GM18907 (cell line): ENCODE measurements at regions not wholly inside any gene's neighbourhood (a gene's known extent, or its start where the extent isn't known, plus 50 kb on each side); places are given as distances from the start of the nearest gene placed in this dataset.
"Not testable (repeated sequence)": the region's sequence is repeated elsewhere in the genome, so short reads cannot be mapped to it uniquely, and the experiment has no call there.

Experiments used
- ATAC-seq: cut with Tn5 transposase; IDR thresholded peaks from one replicate; pipeline ENCODE4 v1.9.1; 2021; ENCODE audit warnings: mild to moderate bottlenecking, moderate library complexity; ENCODE audit not compliant: unreplicated experiment

DNA sequence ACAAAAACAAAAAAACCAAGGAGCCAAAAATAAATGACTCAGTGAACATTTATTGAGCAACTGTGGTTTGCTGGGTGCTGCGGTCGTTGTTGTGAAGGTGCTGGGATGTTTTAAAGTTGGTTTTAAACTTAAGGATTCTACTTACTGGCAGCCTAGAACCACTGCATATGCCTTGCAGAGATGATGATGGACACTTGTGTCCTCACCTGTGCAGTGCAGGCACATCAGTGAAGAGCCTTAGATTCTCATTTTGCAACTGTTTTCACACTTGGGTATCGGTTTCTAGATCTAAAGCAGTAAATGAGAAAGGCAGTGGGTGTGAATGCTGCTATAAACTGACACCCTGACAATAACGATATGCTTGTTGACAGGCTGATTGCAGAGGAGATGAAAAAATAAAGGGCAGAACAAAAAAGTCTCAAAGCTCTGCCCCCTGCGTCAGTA, 68.8 kb downstream of the UTRN start:
- ATAC-seq, result no peak

DNA sequence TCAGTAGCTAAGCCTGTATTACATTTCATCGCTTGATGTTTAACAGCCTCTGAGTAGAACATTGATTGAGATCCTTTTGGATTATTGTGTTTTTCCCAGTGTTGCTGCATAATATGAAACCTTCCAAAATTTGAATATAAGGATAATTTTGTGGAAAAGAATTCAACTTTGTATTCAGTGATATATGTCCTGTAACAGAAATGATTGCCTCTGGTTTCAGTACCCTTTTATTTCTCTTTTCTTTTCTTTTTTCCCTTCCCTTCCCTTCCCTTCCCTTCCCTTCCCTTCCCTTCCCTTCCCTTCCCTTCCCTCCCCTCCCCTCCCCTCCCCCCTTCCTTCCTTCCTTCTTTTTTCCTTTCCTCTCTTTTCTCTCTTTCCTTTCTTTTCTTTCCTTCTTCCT, 74.6 kb downstream of the UTRN start:
- ATAC-seq, result no peak

DNA sequence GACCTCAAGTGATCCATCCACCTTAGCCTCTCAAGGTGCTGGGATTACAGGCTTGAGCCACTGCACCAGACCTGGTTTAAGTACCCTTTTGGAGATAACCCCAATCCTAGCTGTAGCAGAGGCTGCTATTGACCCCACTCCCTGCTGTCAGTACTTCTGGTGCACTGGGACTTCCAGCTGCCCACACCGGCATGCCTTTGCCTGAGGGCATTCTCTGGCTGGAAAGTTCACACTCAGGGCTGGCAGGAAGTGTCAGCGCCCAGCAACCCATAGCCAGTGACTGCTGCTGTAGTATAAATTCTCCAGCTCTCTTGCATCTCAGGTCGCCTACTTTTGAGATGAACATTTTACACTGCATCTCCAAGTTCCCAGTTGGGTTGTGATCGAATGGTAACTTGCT, 75.3 kb downstream of the UTRN start:
- ATAC-seq, result no peak

DNA sequence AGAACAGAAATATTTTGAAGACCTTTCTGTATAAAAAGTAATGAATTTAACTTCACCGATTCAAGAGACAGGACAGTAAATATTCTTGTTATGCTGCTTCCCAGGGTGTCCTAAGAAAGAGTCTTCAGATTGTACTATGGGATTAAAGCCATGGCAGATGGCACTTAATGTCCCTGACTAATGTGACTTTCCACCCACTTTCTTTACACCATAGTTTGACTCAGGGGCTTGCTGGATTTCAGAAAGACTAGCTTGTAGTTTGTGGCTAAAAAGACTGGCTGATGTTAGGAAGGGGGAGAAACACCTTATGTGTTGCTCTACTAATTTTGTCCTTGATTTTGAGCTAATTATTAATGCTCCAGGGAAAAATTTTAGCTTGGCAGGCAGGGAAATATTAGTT, 75.9 kb downstream of the UTRN start:
- ATAC-seq, result no peak

DNA sequence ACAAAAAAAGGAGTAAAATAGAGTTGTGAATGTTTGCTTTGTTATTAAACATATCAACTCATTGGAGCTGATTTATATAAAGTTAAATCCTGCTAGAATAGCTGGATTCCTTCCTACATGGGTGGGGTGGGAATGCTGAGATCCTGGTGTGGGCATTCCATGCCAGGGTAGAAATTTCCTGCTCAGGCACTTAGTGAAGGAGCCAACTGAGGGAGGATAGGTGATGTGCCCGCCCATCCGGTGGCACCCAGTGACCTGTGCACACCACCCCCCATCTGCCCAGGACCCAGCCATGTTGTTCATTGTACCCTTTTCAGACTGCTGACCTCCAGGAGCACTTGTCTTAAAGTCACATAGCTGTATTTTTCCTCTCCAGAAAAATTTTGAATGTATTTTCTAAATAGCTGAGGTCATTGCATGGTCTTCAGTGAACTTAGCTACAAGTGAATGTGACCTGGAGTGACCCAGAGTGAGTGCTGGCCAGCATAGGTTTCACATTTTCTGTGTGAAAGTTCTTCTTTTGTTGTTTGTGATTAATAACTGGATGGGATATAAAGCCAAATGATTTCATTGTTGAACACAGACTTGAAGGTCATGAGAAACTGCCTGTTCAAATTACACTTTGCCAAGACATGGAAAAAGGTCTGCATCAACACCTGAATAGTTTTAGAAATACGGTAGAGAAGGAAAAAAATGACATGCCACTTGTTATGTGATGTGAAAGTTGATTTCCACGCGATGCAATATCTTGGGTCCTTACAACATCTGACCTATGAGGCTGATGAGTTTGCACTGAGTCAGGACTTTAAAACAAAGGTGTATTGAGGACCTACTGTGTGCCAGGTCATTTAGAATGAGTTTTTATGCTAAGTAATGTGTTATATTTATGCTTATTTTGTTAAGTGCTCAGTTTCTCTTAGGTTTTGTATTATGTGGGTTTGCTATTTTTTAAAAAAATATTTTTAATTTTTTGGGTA, 77.2 kb downstream of the UTRN start:
- no peak for ATAC-seq

DNA sequence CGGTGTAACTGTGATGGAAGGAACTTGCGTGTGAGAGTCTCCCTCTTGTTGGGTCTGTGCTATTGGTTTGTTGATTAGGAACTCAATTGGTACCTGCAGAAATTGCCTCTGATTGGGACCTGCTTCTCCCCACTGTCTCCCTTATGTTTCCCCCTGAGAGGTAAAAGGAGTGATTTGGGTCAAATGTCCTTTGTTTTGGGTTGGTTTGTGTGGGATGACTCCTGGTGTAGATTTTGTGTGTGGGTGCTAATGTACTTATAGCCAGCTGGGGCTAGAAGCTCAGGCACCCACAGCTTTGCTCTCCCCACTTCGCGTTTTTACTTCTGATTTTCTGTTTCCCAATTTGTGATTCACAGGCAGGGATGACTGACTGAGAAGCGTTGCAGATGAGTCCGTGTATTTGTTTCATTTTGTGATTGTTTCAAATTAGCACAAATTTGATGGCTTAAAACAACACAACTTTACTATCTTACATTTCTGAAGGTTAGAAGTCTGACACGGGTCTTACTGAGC, 79.1 kb downstream of the UTRN start:
- no peak for ATAC-seq

DNA sequence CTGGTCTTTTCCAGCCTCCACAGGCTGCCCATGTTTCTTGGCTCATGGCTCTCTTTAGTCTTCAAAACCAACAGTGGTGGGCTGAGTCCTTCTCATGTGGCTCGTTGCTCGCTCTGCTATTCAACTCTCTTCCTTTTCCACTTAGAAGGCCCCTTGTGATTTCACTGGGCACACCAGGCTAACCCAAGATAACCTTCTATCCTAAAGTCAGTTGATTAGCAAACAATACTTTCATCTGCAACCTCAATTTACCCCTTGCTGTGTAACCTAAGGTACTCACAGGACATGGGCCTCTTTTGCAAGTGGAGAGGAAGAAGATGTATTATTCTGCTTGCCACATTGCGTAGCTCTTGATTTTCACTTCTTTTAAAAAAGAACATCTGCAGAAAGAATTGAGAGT, 79.6 kb downstream of the UTRN start:
- no peak for ATAC-seq

DNA sequence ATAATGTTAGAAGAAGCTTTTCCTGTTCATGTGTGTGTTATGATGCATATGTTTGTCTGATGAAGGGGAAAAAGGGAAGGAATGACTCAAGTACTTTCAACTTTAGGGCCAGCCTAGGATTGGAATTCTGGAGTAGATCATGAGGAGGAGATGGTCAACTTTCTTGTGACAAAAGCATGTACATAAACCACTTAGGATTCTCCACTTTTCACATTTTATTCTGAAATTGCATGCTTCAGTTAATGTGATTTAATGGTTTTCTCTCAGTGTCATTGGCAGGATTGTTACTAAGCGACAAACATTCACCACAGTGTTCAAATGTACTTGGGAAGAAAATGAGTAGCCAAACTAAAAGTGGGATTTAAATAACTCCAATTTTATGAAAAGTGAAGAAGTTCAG, 80.1 kb downstream of the UTRN start:
- no peak for ATAC-seq

DNA sequence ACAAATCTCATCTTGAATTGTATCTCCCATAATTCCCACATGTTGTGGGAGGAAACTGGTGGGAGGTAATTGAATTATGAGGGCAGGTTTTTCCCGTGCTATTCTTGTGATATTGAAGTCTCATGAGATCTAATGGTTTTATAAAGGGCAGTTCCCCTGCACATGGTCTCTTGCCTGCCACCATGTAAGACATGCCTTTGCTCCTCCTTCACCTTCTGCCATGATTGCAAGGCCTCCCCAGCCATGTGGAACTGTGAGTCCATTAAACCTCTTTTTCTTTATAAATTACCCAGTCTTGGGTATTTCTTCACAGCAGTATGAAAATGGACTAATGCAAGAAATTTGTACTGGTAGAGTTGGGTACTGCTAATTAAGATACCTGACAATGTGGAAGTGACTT, 84.6 kb downstream of the UTRN start:
- not testable (repeated sequence) for ATAC-seq

DNA sequence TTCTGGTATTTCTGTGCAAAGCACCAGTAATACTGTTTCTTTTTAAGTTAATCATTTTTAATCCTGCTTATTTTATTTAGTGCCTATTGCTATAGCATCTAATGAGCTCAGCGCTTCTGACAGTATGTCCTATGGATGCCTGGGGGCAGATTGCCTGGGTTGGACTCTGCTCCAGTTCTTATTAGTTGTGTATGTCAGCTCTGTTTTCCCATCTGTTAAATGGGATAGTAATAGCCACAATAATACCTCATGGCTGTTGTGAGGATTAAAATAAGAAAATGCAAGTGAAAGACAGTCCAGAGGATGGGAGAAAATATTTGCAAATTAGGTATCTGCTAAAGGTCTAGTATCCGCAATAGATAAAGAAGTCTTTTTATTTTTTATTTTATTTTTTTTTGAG, 87.0 kb downstream of the UTRN start:
- ATAC-seq, result no peak

DNA sequence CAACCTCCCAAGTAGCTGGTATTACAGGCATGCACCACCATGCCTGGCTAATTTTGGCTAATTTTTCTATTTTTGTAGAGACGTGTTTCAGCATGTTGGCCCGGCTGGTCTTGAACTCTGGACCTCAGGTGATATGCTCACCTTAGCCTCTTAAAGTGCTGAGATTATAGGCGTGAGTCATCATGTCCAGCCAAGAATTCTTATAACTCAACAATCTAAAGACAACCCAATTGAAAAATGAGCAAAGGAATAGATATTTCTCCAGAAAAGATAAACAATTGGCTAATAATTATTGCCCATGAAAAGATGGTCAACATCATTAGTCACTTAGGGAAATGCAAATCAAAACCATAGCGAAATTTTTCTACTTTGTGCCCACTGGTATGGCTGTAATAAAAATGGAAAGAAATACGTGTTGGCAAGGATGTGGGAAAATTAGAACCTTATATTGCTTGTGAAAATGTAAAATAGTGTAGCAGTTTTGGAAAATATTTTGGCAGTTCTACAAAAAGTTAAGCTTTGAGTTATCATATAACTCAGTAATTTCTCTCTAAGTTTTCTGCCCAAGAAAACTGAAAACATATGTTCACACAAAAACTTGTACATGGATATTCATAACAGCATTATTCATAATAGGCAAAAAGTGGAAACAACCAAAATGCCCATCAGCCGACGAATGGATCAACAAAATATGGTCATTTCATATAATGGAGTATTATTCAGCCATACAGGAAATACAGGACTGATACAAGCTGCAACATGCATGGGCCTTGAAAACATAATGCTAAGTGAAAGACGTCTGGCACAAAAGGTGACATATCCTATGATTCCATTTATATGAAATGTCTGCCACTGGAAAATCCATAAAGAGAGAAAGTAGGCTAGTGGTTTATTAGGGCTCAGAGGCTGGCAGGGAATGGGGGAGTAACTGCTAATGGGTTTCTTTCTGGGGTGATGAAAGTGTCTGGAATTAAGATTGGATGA, 87.8 kb downstream of the UTRN start:
- ATAC-seq, result no peak

DNA sequence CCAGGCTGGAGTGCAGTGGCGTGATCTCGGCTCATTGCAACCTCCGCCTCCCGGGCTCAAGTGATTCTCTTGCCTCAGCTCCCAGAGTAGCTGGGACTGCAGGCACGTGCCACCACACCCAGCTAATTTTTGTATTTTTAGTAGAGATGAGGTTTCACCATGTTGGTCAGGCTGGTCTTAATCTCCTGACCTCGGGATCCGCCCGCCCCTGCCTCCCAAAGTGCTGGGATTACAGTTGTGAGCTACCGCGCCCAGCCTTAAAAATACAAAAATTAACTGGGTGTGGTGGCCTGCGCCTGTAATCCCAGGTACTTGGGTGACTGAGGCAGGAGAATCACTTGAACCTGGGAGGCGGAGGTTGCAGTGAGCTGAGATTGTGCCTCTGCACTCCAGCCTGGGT, 89.4 kb downstream of the UTRN start:
- not testable (repeated sequence) for ATAC-seq

DNA sequence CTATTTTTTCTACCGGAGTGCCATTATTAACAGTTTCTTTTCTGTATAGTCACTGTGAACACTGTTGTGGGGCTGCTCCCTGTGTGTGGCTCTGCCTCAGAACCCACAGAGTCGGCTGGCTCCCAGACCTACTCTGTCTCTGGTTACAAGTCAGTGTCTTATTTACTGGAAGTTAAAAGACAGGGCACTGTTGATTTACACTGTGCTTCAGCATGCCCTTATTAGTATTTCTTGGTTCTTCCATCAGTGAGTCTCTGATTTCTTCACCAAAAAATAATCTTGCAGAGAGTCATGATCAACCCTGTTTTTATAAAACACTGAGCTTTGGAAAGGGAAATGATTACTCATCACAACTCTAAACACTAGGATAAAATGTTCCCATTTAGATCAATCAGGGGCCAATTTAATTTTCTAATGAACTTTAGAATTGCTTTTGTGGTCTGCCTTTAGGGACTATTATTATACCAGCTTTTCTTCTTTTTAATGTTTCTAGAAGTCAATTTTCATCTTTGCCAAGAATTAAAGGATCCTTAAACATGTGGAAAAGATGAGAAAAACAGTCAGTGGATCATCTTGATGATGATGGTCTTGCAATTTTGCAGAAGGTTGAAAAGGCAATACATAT, 92.6 kb downstream of the UTRN start:
- no peak for ATAC-seq

DNA sequence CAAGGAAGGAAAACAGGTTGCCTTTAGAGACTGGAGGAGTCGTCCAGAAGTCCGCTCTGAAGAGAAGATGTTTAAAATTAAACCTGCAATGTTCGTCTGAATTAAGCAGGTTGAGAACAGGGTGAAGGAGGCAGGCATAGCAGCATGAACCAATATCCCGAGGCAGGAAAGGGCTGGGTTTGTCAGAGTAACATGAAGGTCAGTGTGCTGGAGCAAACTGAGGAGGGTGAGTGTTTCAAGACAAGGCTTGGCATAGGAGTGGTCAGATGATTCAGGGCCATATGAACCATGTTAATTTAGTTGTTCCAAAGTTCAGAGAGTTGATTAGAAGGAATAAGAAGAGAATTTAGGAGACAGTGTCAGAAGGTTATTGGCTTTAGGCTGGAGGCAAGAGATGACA, 93.3 kb downstream of the UTRN start:
- no peak for ATAC-seq

DNA sequence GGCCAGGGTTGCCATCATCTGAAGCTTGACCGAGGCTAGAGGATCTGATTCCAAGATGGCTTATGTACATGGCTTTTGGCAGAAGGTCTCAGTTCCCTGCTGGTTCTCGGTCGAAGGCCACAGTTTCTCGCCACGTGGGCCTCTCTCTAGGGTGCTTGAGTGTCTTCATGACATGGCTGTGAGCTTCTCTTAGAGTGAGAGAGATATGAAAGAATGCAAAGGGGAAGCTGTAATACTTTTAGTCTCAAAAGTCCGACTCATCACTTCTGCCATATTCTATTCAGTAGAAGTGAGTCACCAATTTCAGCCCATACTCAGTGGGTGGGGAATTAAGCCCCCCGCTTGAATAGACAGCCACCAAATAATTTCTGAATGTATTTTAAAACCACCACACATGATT, 94.2 kb downstream of the UTRN start:
- ATAC-seq, result no peak

DNA sequence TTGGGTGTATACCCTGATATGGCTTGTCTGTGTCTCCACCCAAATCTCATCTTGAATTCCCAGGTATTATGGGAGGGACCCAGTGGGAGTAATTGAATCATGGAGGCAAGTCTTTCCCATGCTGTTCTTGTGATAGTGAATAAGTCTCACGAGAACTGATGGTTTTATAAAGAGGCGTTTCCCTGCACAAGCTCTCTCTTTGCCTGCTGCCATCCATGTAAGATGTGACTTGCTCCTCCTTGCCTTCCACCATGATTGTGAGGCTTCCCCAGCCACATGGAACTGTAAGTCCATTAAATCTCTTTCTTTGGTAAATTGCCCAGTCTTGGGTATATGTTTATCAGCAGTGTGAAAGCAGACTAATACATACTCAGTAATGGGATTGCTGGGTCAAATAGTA, 96.4 kb downstream of the UTRN start:
- ATAC-seq, result not testable (repeated sequence)

DNA sequence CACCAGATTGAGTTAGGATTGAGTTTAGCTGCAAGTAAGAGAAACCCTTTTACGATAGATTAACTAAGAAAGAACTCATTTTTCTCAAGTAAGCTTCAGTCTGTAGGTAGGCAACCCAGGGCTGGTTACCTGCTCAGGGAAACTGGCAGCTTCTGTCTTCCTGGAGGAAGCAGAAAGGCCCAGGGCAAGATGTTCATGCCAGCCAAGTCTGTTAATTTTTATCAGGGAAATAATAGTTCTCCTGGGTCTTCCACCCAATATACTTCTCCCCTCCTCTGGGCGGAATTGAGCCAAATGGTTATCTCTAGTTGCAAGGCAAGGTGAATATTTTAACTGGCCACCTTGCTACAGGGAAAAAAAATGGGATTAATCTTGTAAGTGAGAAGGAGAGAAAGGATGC, 98.2 kb downstream of the UTRN start:
- no peak for ATAC-seq

DNA sequence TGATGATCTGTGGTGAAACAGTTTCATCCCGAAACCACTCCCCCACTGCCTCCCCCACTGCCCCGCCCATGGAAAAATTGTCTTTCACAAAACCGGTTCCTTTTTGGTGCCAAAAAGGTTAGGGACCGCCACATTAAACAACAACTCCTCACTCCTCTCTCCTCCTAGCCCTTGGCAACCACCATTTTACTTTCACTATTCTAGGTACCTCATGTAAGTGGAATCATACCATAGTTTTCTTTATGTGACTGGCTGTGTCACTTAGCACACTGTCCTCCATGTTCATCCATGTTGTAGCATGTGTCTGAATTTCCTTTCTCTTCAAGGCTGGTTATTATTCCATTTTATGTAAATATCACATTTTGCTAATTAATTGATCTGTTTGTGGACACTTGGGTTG, 99.3 kb downstream of the UTRN start:
- no peak for ATAC-seq

DNA sequence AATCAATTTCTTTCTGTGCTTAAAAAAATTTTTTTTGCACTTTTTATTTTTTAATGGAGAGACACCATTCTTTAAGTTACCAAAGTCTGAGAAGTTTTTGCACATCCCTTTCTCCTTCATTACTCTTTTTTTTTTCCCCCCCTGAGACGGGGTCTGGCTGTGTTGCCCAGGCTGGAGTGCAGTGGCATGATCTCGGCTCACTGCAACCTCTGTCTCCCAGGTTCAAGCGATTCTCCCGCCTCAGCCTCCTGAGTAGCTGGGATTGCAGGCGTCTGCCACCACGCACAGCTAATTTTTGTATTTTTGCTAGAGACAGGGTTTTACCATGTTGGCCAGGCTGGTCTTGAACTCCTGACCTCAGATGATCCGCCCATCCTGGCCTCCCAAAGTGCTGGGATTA, 104.3 kb downstream of the UTRN start:
- ATAC-seq, result not testable (repeated sequence)

DNA sequence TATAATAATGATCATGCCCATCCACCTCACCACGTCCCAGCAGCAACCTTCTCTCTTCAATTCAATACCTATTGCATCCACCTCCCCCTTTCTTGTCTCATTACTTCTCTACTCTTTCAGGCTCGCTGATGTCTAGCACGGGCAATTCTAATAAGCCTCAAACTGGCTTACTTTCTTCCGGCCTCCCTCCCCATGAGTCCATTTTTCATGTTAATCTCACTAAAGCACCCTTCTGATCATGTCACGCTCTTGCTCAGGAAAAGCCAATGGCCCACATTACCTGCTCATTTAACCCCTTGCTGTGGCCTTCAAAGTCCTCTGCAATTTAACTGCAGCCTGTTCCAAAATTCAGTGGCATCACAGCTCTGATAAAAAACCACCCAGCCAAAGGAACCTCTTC, 105.1 kb downstream of the UTRN start:
- ATAC-seq, result no peak

DNA sequence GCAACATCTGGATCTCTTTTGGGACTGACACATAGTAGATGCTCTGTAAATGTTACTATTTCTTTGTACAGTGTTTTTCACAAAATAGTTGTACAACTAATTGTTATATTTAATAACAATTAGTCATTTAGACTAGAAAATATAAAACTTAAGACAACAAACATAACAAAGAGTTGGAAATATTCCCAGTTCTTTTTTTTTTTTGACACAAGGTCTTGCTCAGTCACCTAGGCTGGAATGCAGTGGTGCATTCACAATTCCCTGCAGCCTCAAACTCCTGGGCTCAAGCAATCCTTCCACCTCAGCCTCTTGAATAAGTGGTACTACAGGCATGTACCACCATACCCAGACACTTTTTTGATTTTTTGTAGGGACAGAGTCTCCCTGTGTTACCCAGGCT, 105.8 kb downstream of the UTRN start:
- ATAC-seq, result no peak
